Tibial nerve (tissue), 3 donors: ENCODE measurements at regions not wholly inside any gene's neighbourhood (a gene's known extent, or its start where the extent isn't known, plus 50 kb on each side); places are given as distances from the start of the nearest gene placed in this dataset.

Experiments used
- POLR2A ChIP-seq, 2 donors: fragments of 450-650 bp; IDR thresholded peaks; one replicate each; pipeline ENCODE4 v1.6.1; 2017; ENCODE audit warnings: antibody characterized with exemption in 2 of 2, mild to moderate bottlenecking in 2 of 2, moderate library complexity in 2 of 2
- TF ChIP-seq, protein P1 (sequence below), 5 experiments: fragments of 200-600 bp in 3 of 5; fragments of 450-650 bp in 2 of 5; sonication (generic) in 3 of 5; IDR thresholded peaks; one replicate each; pipeline ENCODE4 v1.5.1; 2016 to 2019; ENCODE audit warnings: antibody characterized with exemption in 5 of 5, mild to moderate bottlenecking in 3 of 5, moderate library complexity in 2 of 5

DNA sequence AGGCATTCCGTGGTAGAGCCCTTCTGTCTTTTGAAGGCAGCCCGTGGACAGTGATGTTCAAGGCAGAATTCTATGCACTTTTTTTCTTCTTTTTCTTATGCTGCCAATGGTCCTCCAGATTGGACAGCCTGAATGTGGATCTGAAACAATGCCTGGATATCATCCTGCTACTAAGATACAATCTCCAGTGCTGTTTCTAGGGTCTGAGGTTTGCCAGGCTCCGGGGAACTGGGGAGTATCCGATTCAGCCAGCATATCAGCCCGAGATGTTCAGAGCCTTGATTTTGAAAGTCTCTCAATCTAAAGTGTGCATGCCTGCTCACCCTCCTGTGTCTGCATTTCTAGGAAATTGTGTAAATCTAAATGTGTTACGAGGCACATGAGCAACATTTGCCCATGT lies 103.8 kb upstream of the WWC1 start:
- TF ChIP-seq, protein P1, sequence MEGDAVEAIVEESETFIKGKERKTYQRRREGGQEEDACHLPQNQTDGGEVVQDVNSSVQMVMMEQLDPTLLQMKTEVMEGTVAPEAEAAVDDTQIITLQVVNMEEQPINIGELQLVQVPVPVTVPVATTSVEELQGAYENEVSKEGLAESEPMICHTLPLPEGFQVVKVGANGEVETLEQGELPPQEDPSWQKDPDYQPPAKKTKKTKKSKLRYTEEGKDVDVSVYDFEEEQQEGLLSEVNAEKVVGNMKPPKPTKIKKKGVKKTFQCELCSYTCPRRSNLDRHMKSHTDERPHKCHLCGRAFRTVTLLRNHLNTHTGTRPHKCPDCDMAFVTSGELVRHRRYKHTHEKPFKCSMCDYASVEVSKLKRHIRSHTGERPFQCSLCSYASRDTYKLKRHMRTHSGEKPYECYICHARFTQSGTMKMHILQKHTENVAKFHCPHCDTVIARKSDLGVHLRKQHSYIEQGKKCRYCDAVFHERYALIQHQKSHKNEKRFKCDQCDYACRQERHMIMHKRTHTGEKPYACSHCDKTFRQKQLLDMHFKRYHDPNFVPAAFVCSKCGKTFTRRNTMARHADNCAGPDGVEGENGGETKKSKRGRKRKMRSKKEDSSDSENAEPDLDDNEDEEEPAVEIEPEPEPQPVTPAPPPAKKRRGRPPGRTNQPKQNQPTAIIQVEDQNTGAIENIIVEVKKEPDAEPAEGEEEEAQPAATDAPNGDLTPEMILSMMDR (IDR thresholded peaks at IDR 0.05): no peak
- no peak for TF ChIP-seq POLR2A (IDR thresholded peaks at IDR 0.05)
